Ishikawa (cell line): ENCODE measurements at regions not wholly inside any gene's neighbourhood (a gene's known extent, or its start where the extent isn't known, plus 50 kb on each side); places are given as distances from the start of the nearest gene placed in this dataset.

ENCODE experiments used
- CEBPB ChIP-seq: IDR thresholded peaks from 2 replicates; pipeline ENCODE4 v1.6.1; 2012
- CREB1 ChIP-seq: IDR thresholded peaks from 2 replicates; pipeline ENCODE4 v1.6.1; 2012; ENCODE audit warnings: low read depth
- EGR1 ChIP-seq: IDR thresholded peaks from 2 replicates; pipeline ENCODE4 v1.6.1; 2012
- EP300 ChIP-seq: IDR thresholded peaks from 2 replicates; pipeline ENCODE4 v1.6.1; 2012; ENCODE audit warnings: borderline replicate concordance
- FOXM1 ChIP-seq: IDR thresholded peaks from 2 replicates; pipeline ENCODE4 v1.6.1; 2012; ENCODE audit warnings: low read depth, borderline replicate concordance
- NFIC ChIP-seq: IDR thresholded peaks from 2 replicates; pipeline ENCODE4 v1.6.1; 2012
- RAD21 ChIP-seq: IDR thresholded peaks from 2 replicates; pipeline ENCODE4 v1.6.1; 2012; ENCODE audit warnings: low read depth
- TAF1 ChIP-seq: IDR thresholded peaks from 2 replicates; pipeline ENCODE4 v1.6.1; 2012; ENCODE audit warnings: low read depth, mild to moderate bottlenecking
- TCF12 ChIP-seq: IDR thresholded peaks from 2 replicates; pipeline ENCODE4 v1.6.1; 2012; ENCODE audit warnings: low read depth
- TEAD4 ChIP-seq: IDR thresholded peaks from 2 replicates; pipeline ENCODE4 v1.6.1; 2012
- YY1 ChIP-seq: IDR thresholded peaks from 2 replicates; pipeline ENCODE4 v1.6.1; 2012; ENCODE audit warnings: low read depth
- ZBTB7A ChIP-seq: IDR thresholded peaks from 2 replicates; pipeline ENCODE4 v1.6.1; 2012; ENCODE audit warnings: low read depth
- TF ChIP-seq, protein P1 (sequence below): IDR thresholded peaks from 2 replicates; pipeline ENCODE4 v1.6.1; 2012; ENCODE audit warnings: low read depth, mild to moderate bottlenecking
- TF ChIP-seq, protein P2 (sequence below): IDR thresholded peaks from 2 replicates; pipeline ENCODE4 v1.6.1; 2012
- TF ChIP-seq, protein P3 (sequence below): IDR thresholded peaks from 2 replicates; pipeline ENCODE4 v1.6.1; 2012

DNA sequence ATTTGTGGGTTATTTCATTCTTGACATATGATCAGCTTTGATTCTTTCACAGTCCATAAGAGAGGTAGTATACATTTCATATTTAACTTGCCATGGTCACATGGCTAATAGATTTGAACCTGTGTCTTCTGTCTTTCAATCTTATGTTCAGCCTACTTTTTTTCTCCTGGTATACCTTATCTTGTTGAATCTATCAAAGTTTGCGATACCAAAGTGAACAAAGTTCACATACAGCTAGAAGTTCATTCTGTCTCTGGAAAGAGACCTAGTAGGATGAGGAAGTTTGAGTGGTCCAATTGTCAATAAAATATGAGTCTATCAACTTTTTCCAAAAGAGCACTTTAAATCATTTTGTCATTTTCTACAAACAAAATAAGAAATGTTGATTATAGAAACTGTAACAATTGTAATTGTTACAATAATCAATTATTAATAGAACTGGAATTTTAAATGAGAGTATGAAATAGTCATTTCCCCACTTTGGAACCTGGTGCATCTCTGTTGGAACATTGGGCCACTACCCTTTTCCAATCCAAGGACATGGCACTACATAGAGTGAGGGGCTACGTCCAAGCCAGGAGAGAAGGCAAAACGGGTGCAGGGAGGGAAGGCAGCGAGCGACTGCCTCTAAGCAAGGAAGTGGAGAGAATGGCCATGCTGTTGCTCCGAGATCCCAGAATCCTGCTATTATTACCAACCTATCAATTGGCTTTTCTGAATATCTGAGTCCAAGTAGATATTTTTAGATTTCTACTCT is 194.2 kb upstream of the FOXQ1 start:
- TF ChIP-seq CREB1 = no peak
- TF ChIP-seq, protein P1, sequence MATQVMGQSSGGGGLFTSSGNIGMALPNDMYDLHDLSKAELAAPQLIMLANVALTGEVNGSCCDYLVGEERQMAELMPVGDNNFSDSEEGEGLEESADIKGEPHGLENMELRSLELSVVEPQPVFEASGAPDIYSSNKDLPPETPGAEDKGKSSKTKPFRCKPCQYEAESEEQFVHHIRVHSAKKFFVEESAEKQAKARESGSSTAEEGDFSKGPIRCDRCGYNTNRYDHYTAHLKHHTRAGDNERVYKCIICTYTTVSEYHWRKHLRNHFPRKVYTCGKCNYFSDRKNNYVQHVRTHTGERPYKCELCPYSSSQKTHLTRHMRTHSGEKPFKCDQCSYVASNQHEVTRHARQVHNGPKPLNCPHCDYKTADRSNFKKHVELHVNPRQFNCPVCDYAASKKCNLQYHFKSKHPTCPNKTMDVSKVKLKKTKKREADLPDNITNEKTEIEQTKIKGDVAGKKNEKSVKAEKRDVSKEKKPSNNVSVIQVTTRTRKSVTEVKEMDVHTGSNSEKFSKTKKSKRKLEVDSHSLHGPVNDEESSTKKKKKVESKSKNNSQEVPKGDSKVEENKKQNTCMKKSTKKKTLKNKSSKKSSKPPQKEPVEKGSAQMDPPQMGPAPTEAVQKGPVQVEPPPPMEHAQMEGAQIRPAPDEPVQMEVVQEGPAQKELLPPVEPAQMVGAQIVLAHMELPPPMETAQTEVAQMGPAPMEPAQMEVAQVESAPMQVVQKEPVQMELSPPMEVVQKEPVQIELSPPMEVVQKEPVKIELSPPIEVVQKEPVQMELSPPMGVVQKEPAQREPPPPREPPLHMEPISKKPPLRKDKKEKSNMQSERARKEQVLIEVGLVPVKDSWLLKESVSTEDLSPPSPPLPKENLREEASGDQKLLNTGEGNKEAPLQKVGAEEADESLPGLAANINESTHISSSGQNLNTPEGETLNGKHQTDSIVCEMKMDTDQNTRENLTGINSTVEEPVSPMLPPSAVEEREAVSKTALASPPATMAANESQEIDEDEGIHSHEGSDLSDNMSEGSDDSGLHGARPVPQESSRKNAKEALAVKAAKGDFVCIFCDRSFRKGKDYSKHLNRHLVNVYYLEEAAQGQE = no peak
- no peak for TF ChIP-seq RAD21
- TF ChIP-seq, protein P2, sequence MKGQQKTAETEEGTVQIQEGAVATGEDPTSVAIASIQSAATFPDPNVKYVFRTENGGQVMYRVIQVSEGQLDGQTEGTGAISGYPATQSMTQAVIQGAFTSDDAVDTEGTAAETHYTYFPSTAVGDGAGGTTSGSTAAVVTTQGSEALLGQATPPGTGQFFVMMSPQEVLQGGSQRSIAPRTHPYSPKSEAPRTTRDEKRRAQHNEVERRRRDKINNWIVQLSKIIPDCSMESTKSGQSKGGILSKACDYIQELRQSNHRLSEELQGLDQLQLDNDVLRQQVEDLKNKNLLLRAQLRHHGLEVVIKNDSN = no peak
- no peak for TF ChIP-seq TCF12
- TF ChIP-seq FOXM1 = no peak
- no peak for TF ChIP-seq NFIC
- TF ChIP-seq EGR1 = no peak
- TF ChIP-seq, protein P3, sequence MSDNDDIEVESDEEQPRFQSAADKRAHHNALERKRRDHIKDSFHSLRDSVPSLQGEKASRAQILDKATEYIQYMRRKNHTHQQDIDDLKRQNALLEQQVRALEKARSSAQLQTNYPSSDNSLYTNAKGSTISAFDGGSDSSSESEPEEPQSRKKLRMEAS = no peak
- no peak for TF ChIP-seq ZBTB7A
- TF ChIP-seq TEAD4 = no peak
- no peak for TF ChIP-seq CEBPB
- TF ChIP-seq EP300 = no peak
- no peak for TF ChIP-seq YY1

DNA sequence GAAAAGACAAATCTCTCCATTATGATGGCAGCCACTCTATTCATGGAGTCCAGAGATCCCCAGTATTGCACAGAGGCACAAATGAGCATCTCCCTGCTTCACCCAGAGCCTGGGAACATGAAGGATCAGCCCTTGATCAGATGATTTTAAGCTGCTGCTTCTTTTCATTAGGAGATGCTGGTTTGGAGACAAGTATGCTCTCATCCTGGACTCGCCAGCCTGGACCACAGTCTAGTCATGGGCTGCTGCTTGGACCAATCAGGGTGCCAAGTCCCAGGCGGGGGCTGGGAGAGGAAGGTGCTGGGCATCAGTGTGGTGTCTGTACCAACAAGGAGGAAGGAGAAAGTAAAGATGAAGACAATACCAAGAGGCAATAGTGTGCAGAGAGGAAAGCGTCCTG is 195.7 kb upstream of the FOXQ1 start:
- TF ChIP-seq NFIC (no peak), ZBTB7A (no peak), FOXM1 (no peak), EP300 (no peak), TCF12 (no peak), CREB1 (no peak), TAF1 (no peak), RAD21 (no peak), TEAD4 (no peak), YY1 (no peak)
- TF ChIP-seq, protein P3 = no peak
- TF ChIP-seq, protein P2 = no peak

DNA sequence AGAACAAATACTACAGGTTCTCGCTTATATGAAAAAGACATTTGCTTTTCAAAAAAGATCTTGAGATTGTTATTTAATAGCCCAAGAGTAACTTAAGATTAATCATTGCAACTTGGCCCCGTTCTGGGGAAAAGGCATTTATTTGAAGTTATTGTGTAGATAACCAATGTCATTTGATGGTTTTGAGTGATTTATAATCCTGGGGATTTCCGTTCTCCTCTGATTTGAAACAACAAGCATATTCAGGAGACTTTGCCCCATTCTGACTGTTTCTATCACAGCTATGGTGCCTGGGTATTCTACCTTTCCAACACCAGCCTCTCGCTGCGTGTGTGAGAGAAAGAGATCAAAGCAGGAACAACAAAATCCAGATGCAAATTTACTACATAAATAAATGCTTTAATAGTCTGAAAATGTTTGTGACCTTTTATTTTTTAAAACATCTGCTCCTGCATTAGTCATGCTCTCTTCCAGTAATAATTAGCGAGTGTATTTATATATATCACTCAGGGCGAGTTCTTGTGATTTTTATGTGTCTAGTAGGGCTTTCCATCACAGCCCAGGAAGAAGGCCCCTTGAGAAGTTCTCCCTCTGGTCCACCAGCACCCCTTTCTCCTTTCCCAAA is 197.9 kb upstream of the FOXQ1 start:
- no peak for TF ChIP-seq YY1
- no peak for TF ChIP-seq EGR1
- TF ChIP-seq, protein P3 = no peak
- no peak for TF ChIP-seq NFIC
- TF ChIP-seq EP300 = no peak

DNA sequence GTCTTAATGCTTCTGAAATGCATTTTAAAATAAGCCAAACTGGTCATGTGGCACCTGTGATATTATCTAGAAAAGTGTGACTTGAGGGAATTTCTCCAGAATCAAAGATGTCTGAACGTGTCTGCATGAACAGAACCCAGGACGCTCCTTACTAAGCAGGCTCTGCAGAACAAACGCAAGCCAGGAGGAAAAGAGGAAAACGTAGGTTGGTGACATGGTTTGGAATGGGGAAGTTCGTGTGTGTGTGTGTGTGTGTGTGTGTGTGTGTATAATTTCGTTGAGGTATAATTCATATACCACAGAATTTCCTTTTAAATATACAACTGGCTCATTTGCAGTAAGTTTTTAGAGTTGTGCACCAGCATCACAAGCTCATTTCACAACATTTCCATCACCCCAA is 200.5 kb upstream of the FOXQ1 start:
- no peak for TF ChIP-seq RAD21
- TF ChIP-seq ZBTB7A = no peak
- TF ChIP-seq TEAD4 = no peak
- no peak for TF ChIP-seq TCF12
- no peak for TF ChIP-seq YY1
- TF ChIP-seq, protein P3 = no peak
- TF ChIP-seq FOXM1 = no peak
- TF ChIP-seq CEBPB = no peak
- no peak for TF ChIP-seq TAF1
- TF ChIP-seq EGR1 = no peak
- no peak for TF ChIP-seq CREB1

DNA sequence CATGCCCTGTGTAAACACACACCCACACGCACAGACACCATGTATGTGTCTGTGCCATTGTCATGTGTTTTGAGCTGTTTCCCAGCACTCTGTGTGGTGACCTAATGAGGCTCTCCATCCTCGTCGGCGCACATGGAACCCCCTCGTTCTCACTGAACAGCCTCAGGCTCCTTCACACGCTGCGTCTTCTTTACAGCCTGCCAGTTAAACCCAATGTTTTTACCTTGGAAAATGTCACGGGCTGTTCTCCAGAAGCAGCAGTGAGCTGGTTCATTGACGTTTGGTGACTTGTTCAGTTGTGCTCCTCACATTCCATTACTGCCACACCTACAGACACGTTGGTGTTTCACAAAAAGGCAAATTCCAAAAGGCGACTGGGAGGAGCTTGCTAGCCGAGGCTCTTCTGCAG is 201.0 kb upstream of the FOXQ1 start:
- no peak for TF ChIP-seq NFIC
- TF ChIP-seq, protein P3 = no peak
- no peak for TF ChIP-seq FOXM1
- TF ChIP-seq ZBTB7A = no peak
- TF ChIP-seq RAD21 = no peak
- TF ChIP-seq EP300 = no peak
- TF ChIP-seq, protein P1 = no peak
- TF ChIP-seq, protein P2 = no peak
- TF ChIP-seq YY1 = no peak
- no peak for TF ChIP-seq CREB1
- no peak for TF ChIP-seq TCF12
- TF ChIP-seq TEAD4 = no peak
- TF ChIP-seq TAF1 = no peak
- no peak for TF ChIP-seq CEBPB
- TF ChIP-seq EGR1 = no peak
